ENCODE measurements at regions not wholly inside any gene's neighbourhood (a gene's known extent, or its start where the extent isn't known, plus 50 kb on each side); places are given as distances from the start of the nearest gene placed in this dataset.

DNA sequence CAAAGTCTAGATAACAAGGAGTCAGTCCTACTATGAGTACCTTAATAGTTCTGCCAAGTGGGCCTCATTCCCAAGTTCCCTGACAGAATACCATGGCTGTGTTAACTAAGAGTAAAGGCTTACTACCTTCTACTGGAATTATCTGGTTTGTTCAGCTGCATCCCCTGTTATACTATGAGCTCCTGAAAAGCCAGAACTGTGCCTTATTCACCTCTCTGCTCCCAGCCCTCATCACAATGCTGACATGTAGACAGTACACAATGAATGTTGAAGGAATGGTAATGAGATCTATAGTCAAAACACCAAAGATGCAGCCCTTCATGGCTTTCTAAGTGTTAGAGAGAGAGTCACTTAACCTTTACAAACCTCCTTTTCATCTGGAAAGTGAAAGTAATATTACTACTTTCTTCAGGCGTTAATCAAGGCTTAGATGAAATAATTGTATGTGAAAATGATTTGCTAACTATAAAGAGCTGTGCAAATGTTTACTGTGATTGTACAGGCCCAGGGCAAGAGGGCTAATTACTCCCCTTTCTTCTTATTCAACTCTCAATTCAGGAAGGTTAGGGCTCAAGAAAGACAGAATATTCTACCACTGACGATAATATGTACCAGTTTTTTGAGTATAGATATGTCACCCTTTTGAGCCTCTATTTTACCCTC is 70.3 kb upstream of the MROH9 start:
- TF ChIP-seq, protein P1, sequence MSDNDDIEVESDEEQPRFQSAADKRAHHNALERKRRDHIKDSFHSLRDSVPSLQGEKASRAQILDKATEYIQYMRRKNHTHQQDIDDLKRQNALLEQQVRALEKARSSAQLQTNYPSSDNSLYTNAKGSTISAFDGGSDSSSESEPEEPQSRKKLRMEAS (IDR thresholded peaks at IDR 0.05), result no peak
- TF ChIP-seq RAD21 (IDR thresholded peaks at IDR 0.05; ENCODE audit: low read depth) (no peak), YY1 (IDR thresholded peaks at IDR 0.05; ENCODE audit: low read depth) (no peak), EGR1 (IDR thresholded peaks at IDR 0.05) (no peak), TEAD4 (IDR thresholded peaks at IDR 0.05) (no peak), CREB1 (IDR thresholded peaks at IDR 0.05; ENCODE audit: low read depth) (no peak)
- TF ChIP-seq, protein P2, sequence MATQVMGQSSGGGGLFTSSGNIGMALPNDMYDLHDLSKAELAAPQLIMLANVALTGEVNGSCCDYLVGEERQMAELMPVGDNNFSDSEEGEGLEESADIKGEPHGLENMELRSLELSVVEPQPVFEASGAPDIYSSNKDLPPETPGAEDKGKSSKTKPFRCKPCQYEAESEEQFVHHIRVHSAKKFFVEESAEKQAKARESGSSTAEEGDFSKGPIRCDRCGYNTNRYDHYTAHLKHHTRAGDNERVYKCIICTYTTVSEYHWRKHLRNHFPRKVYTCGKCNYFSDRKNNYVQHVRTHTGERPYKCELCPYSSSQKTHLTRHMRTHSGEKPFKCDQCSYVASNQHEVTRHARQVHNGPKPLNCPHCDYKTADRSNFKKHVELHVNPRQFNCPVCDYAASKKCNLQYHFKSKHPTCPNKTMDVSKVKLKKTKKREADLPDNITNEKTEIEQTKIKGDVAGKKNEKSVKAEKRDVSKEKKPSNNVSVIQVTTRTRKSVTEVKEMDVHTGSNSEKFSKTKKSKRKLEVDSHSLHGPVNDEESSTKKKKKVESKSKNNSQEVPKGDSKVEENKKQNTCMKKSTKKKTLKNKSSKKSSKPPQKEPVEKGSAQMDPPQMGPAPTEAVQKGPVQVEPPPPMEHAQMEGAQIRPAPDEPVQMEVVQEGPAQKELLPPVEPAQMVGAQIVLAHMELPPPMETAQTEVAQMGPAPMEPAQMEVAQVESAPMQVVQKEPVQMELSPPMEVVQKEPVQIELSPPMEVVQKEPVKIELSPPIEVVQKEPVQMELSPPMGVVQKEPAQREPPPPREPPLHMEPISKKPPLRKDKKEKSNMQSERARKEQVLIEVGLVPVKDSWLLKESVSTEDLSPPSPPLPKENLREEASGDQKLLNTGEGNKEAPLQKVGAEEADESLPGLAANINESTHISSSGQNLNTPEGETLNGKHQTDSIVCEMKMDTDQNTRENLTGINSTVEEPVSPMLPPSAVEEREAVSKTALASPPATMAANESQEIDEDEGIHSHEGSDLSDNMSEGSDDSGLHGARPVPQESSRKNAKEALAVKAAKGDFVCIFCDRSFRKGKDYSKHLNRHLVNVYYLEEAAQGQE (IDR thresholded peaks at IDR 0.05; ENCODE audit: low read depth), result no peak

Data from Ishikawa (cell line).